Stimulated activated naive CD8-positive, alpha-beta T cell treated with anti-CD3 and anti-CD28 coated beads, Interleukin-15, Interleukin-2, amounts not matched to agents 100 ng/mL and 50 ng/mL, for 24 hours (primary cell): ENCODE measurements at regions not wholly inside any gene's neighbourhood (a gene's known extent, or its start where the extent isn't known, plus 50 kb on each side); places are given as distances from the start of the nearest gene placed in this dataset.

Source experiments
- H3K27ac Mint-ChIP-seq: one replicate; pipeline ENCODE4 v1.8.0; 2021; ENCODE audit warnings: mild to moderate bottlenecking, mixed read lengths
- H3K27me3 Mint-ChIP-seq: one replicate; pipeline ENCODE4 v1.8.0; 2021; ENCODE audit warnings: mixed read lengths
- H3K36me3 Mint-ChIP-seq: one replicate; pipeline ENCODE4 v1.8.0; 2021; ENCODE audit warnings: low read depth, mixed read lengths
- H3K4me1 Mint-ChIP-seq: one replicate; pipeline ENCODE4 v1.8.0; 2021; ENCODE audit warnings: low read depth, mixed read lengths
- H3K4me3 Mint-ChIP-seq: one replicate; pipeline ENCODE4 v1.8.0; 2021; ENCODE audit warnings: mild to moderate bottlenecking, mixed read lengths
- H3K9me3 Mint-ChIP-seq: one replicate; pipeline ENCODE4 v1.8.0; 2021; ENCODE audit warnings: mixed read lengths

DNA sequence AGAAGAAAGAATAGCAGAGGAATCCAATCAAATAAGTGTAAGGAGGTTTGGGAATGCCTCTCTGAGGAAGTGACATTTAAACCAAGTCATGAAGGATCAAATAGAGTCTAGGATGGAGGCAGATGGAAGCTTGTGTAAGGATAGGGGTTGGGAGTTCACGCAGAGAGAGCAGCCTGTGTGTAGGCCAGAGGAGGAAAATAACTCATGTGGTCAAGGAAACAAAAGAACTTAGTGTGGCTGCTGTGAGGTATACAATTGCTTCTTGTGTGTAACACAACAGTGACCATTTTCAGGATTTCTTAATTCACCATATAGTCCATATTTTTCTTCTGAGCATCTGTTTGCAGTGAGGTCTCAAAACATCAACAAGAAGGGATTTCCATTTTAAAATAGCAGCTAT, 77.6 kb upstream of the PACRGL start:
- no peaks in the 10 kb centered on the region for H3K36me3 Mint-ChIP-seq
- H3K4me3 Mint-ChIP-seq, result no peak overlapping the region
- H3K9me3 Mint-ChIP-seq, result no peaks in the 10 kb centered on the region
- H3K27ac Mint-ChIP-seq, result no peak overlapping the region
- no peaks in the 10 kb centered on the region for H3K4me1 Mint-ChIP-seq
- peaks cover 4% of the 10 kb centered on the region for H3K27me3 Mint-ChIP-seq

DNA sequence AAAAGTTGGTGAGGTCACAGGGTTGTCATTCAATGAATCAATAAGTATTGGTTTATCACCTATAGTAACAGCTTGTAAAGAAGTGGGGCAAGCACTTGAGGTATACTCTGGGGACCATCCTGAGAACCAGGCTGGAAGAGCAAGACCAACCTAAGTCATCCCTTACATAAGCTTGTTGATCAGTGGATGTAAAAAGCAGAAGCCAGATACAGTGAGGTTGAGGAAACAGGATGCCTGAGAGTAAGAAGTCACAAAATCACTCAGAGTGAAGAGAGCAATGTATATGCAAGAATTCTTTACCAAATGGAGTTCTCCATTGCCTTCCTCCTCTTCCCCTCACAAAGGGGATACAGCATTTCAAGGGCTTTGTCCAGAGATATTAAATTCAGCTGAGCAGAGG, 76.3 kb upstream of the PACRGL start:
- H3K4me1 Mint-ChIP-seq, result no peaks in the 10 kb centered on the region
- peaks cover 4% of the 10 kb centered on the region for H3K27me3 Mint-ChIP-seq
- H3K27ac Mint-ChIP-seq, result no peak overlapping the region

GRCh38 chr4:20624793-20625374, 75.4 kb upstream of the PACRGL start:
- Mint-ChIP-seq H3K27me3 (peaks cover 4% of the 10 kb centered on the region), H3K36me3 (no peaks in the 10 kb centered on the region), H3K27ac (no peak overlapping the region), H3K9me3 (no peaks in the 10 kb centered on the region), H3K4me3 (no peak overlapping the region), H3K4me1 (no peaks in the 10 kb centered on the region)

More for the DNA sequence above, 76.3 kb upstream of the PACRGL start:
- H3K36me3 Mint-ChIP-seq, result no peaks in the 10 kb centered on the region
- H3K4me3 Mint-ChIP-seq, result no peak overlapping the region
- H3K9me3 Mint-ChIP-seq, result no peaks in the 10 kb centered on the region

GRCh38 chr4:20625426-20625825, 74.8 kb upstream of the PACRGL start:
- Mint-ChIP-seq H3K4me1 (no peaks in the 10 kb centered on the region), H3K4me3 (no peak overlapping the region), H3K36me3 (no peaks in the 10 kb centered on the region), H3K9me3 (no peaks in the 10 kb centered on the region), H3K27me3 (peaks cover 4% of the 10 kb centered on the region), H3K27ac (no peak overlapping the region)

- Mint-ChIP-seq H3K36me3 (no peaks in the 10 kb centered on the region), H3K27me3 (peaks cover 4% of the 10 kb centered on the region), H3K4me1 (no peaks in the 10 kb centered on the region), H3K27ac (no peak overlapping the region), H3K9me3 (no peaks in the 10 kb centered on the region), H3K4me3 (no peak overlapping the region)
Measured at GRCh38 chr4:20626326-20627005, 73.8 kb upstream of the PACRGL start.

DNA sequence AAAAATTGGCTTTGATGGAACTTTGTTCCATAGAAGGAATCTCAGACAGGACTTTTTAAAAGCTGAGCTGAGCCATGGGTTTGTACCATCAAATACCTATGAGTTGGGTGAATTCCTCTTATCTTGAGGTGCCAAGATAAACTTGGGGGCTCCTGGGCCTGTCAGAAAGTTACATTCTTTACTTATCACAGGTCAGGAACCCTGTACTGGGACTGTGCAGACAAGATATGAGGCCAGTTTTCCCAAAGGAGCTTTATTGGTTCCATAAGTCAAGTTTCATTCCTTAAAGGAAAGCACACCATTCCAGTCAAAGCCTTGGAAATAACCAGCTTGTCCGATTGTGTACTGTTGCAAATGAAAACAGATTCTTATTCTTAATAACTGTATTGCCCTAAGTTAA, 72.4 kb upstream of the PACRGL start:
- Mint-ChIP-seq H3K4me3 (no peak overlapping the region), H3K27ac (no peak overlapping the region)

GRCh38 chr4:20629186-20630106, 70.8 kb upstream of the PACRGL start:
- no peaks in the 10 kb centered on the region for H3K36me3 Mint-ChIP-seq
- no peak overlapping the region for H3K4me3 Mint-ChIP-seq
- H3K27me3 Mint-ChIP-seq, result peaks cover 7% of the 10 kb centered on the region
- H3K9me3 Mint-ChIP-seq, result no peaks in the 10 kb centered on the region
- H3K4me1 Mint-ChIP-seq, result no peaks in the 10 kb centered on the region
- H3K27ac Mint-ChIP-seq, result no peak overlapping the region

More for the DNA sequence above, 72.4 kb upstream of the PACRGL start:
- no peaks in the 10 kb centered on the region for H3K4me1 Mint-ChIP-seq
- H3K9me3 Mint-ChIP-seq, result no peaks in the 10 kb centered on the region
- no peaks in the 10 kb centered on the region for H3K36me3 Mint-ChIP-seq
- H3K27me3 Mint-ChIP-seq, result peaks cover 4% of the 10 kb centered on the region

DNA sequence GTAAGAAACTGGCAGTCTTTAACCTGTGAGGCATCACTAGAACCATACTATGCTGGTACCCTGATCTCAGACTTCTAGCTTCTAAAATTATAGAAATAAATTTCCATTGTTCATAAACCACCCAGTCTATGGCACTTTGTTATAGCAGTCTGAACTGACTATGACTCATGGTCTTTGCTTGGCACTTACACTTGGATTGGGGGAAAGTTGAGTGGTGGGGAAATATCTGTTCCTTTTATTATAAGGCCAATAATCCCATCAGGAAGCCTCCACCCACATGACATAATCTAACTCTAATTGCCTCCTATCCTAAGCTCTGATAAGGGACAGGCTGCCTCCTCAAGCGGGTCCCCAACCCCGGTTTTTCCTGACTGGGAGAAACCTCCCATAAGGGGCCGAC, 61.4 kb upstream of the PACRGL start:
- Mint-ChIP-seq H3K36me3 (no peaks in the 10 kb centered on the region), H3K4me3 (no peak overlapping the region), H3K27me3 (peaks cover 10% of the 10 kb centered on the region), H3K4me1 (no peaks in the 10 kb centered on the region), H3K9me3 (no peaks in the 10 kb centered on the region), H3K27ac (no peak overlapping the region)

GRCh38 chr4:20639346-20639745, 60.9 kb upstream of the PACRGL start:
- Mint-ChIP-seq H3K9me3 (no peaks in the 10 kb centered on the region), H3K27ac (no peak overlapping the region), H3K4me3 (no peak overlapping the region), H3K36me3 (no peaks in the 10 kb centered on the region), H3K4me1 (no peaks in the 10 kb centered on the region), H3K27me3 (peaks cover 8% of the 10 kb centered on the region)

GRCh38 chr4:20640989-20641388, 59.3 kb upstream of the PACRGL start:
- Mint-ChIP-seq H3K36me3 (no peaks in the 10 kb centered on the region), H3K9me3 (no peaks in the 10 kb centered on the region), H3K4me1 (no peaks in the 10 kb centered on the region), H3K27ac (no peak overlapping the region), H3K4me3 (no peak overlapping the region), H3K27me3 (peaks cover 8% of the 10 kb centered on the region)

DNA sequence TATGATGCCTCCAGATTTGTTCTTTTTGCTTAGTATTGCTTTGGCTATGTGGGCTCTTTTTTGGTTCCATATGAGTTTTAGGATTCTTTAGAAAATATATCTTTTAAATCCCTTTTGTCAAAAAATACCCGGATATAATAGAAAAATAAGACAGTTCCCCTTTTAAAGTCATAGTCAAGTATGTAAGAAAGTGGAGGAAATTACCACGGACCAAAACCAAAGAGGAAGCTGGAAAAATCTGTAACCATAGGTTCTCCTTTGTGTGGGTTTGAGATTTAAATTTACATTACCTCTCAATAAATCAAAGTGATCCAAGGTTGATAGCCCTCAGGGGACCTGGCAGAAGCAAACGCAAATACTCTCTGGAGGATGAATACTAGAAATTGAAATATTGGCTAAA, 58.3 kb upstream of the PACRGL start:
- Mint-ChIP-seq H3K9me3 (no peaks in the 10 kb centered on the region), H3K36me3 (no peaks in the 10 kb centered on the region), H3K27me3 (peaks cover 8% of the 10 kb centered on the region), H3K4me1 (no peaks in the 10 kb centered on the region), H3K4me3 (no peak overlapping the region), H3K27ac (no peak overlapping the region)

GRCh38 chr4:20643631-20644030, 56.6 kb upstream of the PACRGL start:
- Mint-ChIP-seq H3K4me3 (no peak overlapping the region), H3K9me3 (no peaks in the 10 kb centered on the region), H3K4me1 (no peaks in the 10 kb centered on the region), H3K36me3 (no peaks in the 10 kb centered on the region), H3K27ac (no peak overlapping the region), H3K27me3 (peaks cover 8% of the 10 kb centered on the region)

DNA sequence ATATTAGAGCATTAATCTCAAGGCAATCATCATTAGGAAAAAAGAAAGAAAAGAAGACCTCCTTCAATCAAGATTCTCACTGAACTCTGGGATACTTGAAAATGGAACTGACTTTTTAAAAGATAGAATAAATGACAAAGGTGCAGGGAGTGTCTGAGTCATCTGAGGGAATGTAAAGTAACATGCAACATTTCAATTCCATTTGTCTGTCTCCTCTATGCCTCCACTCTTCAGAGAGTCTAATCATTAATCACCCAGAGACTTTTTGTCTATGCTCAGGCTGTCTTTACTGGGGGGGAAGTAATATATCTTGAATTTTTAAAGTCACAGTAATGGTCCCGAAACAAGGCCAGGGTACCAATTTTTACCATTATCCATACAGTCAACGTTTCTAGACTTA, 55.0 kb upstream of the PACRGL start:
- Mint-ChIP-seq H3K4me3 (no peak overlapping the region), H3K9me3 (no peaks in the 10 kb centered on the region), H3K36me3 (no peaks in the 10 kb centered on the region), H3K4me1 (no peaks in the 10 kb centered on the region), H3K27ac (no peak overlapping the region), H3K27me3 (peaks cover 8% of the 10 kb centered on the region)

DNA sequence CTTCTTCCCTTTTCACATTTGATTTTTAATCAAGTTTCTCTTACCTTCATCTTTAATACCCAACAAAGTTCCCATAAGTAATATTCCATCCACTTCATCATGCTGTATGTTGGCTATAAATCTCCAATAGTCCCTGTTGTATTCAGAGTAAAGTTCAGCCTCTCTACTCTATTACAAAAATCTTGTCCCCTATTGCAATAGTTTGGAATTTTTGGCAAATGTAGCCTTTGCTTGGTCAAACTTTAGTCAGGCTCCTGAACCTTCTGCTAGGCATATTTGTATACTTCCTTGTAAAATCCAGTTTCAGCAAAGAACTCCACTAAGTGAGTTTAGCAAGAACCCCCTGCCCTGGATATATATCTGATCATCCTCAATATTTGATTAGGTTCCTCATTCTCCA, 54.0 kb upstream of the PACRGL start:
- H3K9me3 Mint-ChIP-seq, result no peaks in the 10 kb centered on the region
- no peaks in the 10 kb centered on the region for H3K36me3 Mint-ChIP-seq
- H3K27me3 Mint-ChIP-seq, result peaks cover 4% of the 10 kb centered on the region
- no peak overlapping the region for H3K4me3 Mint-ChIP-seq
- no peak overlapping the region for H3K27ac Mint-ChIP-seq
- H3K4me1 Mint-ChIP-seq, result no peaks in the 10 kb centered on the region
